ENCODE measurements at regions not wholly inside any gene's neighbourhood (a gene's known extent, or its start where the extent isn't known, plus 50 kb on each side); places are given as distances from the start of the nearest gene placed in this dataset.

GRCh38 chr9:107706701-107707427 is 217.3 kb upstream of the KLF4 start:
- TF ChIP-seq CTCF (IDR thresholded peaks at IDR 0.05; ENCODE audit: low read depth, low read length) (no peak), EZH2phosphoT487 (IDR thresholded peaks at IDR 0.05; ENCODE audit: low read depth) (no peak)
- H3K9me3 ChIP-seq (ENCODE audit: insufficient read depth, low read length): no peaks in the 10 kb centered on the region

DNA sequence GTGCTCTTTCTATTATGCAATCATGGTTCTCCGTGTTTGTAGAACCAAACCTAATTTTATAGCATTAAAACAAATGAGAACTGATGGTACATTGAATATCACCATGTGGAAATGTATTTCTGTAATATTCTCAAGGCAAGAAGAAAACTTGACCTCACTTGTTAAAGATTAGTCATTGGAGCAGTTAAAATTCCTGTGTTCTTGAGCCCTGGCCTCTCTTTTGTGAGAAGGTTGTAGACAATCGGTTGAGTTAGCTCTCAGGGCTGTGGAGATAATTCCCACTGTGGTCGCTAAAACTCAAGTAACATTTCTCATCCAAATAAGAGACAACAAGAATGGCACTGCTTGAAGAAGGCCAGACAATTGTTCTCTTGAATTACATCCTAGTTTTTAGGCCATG is 216.0 kb upstream of the KLF4 start:
- peaks cover 7% of the 10 kb centered on the region for H3K27me3 ChIP-seq (ENCODE audit: low read depth, low read length)

More at GRCh38 chr9:107706701-107707427, 217.3 kb upstream of the KLF4 start:
- Histone ChIP-seq H3K79me2 (ENCODE audit: low read length) (no peaks in the 10 kb centered on the region), H4K20me1 (ENCODE audit: insufficient read depth, low read length) (no peaks in the 10 kb centered on the region), H3K4me3 (ENCODE audit: low read length) (no peak overlapping the region), H3K9ac (ENCODE audit: low read length) (no peak overlapping the region), H2AFZ (ENCODE audit: low read depth, low read length) (no peak overlapping the region), H3K27me3 (ENCODE audit: low read depth, low read length) (peaks cover 7% of the 10 kb centered on the region), H3K27ac (ENCODE audit: low read length) (no peak overlapping the region), H3K36me3 (replicated peaks; ENCODE audit: low read depth, low read length) (no peaks in the 10 kb centered on the region), H3K4me1 (ENCODE audit: low read length) (no peaks in the 10 kb centered on the region), H3K4me2 (ENCODE audit: low read length) (no peak overlapping the region)

DNA sequence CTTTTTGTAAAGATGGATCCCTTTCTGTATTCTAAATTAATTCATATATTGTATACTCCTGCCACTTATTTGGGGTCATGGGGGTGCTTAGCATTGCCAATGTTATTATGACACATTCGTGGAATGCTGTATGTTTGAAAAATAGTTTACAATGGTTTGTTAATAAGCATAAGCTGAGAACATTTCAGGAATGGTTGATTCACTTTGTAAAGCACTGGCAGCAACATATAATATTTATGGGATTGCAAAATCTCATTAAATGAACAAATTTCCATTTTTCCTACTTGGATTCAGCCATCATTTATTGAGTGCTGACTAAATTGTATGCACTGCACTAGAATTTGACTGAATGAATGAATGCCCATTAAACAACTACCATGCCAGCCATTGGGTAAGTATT is 215.2 kb upstream of the KLF4 start:
- Histone ChIP-seq H3K27me3 (ENCODE audit: low read depth, low read length) (peaks cover 5% of the 10 kb centered on the region), H2AFZ (ENCODE audit: low read depth, low read length) (no peak overlapping the region)

More for the DNA sequence above, 216.0 kb upstream of the KLF4 start:
- Histone ChIP-seq H3K4me3 (ENCODE audit: low read length) (no peak overlapping the region), H3K9ac (ENCODE audit: low read length) (no peak overlapping the region), H4K20me1 (ENCODE audit: insufficient read depth, low read length) (no peaks in the 10 kb centered on the region), H3K9me3 (ENCODE audit: insufficient read depth, low read length) (no peaks in the 10 kb centered on the region), H3K27ac (ENCODE audit: low read length) (no peak overlapping the region), H3K36me3 (replicated peaks; ENCODE audit: low read depth, low read length) (no peaks in the 10 kb centered on the region), H3K79me2 (ENCODE audit: low read length) (no peaks in the 10 kb centered on the region), H3K4me2 (ENCODE audit: low read length) (no peak overlapping the region), H2AFZ (ENCODE audit: low read depth, low read length) (no peak overlapping the region), H3K4me1 (ENCODE audit: low read length) (no peaks in the 10 kb centered on the region)
- TF ChIP-seq CTCF (IDR thresholded peaks at IDR 0.05; ENCODE audit: low read depth, low read length) (no peak), EZH2phosphoT487 (IDR thresholded peaks at IDR 0.05; ENCODE audit: low read depth) (no peak)

DNA sequence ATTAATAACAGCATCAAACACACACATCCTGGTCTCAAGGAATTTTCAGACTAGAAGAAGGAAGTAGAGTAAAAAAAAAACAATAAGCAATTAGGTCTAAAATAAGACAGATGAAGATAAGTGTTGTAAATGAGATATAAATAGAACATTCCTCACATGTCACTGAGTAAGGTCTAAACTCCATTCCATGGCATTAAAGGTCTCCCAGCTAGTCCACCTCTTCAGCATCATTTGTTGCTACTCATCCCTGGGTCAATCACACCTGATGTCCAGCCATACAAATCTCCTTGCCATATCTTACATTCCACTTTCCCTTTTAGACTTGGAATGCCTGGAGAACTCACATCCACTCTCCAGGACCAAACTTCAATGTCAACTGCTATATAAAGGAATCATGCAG is 214.1 kb upstream of the KLF4 start:
- Histone ChIP-seq H2AFZ (ENCODE audit: low read depth, low read length) (no peak overlapping the region), H3K79me2 (ENCODE audit: low read length) (no peaks in the 10 kb centered on the region), H3K36me3 (replicated peaks; ENCODE audit: low read depth, low read length) (no peaks in the 10 kb centered on the region), H3K9ac (ENCODE audit: low read length) (no peak overlapping the region), H3K4me1 (ENCODE audit: low read length) (no peaks in the 10 kb centered on the region), H3K4me2 (ENCODE audit: low read length) (no peak overlapping the region), H4K20me1 (ENCODE audit: insufficient read depth, low read length) (no peaks in the 10 kb centered on the region), H3K27me3 (ENCODE audit: low read depth, low read length) (peaks cover 5% of the 10 kb centered on the region), H3K4me3 (ENCODE audit: low read length) (no peak overlapping the region), H3K9me3 (ENCODE audit: insufficient read depth, low read length) (no peaks in the 10 kb centered on the region), H3K27ac (ENCODE audit: low read length) (no peak overlapping the region)
- TF ChIP-seq EZH2phosphoT487 (IDR thresholded peaks at IDR 0.05; ENCODE audit: low read depth) (no peak), CTCF (IDR thresholded peaks at IDR 0.05; ENCODE audit: low read depth, low read length) (no peak)

More for the DNA sequence above, 215.2 kb upstream of the KLF4 start:
- Histone ChIP-seq H4K20me1 (ENCODE audit: insufficient read depth, low read length) (no peaks in the 10 kb centered on the region), H3K36me3 (replicated peaks; ENCODE audit: low read depth, low read length) (no peaks in the 10 kb centered on the region), H3K4me3 (ENCODE audit: low read length) (no peak overlapping the region), H3K79me2 (ENCODE audit: low read length) (no peaks in the 10 kb centered on the region), H3K9me3 (ENCODE audit: insufficient read depth, low read length) (no peaks in the 10 kb centered on the region), H3K4me2 (ENCODE audit: low read length) (no peak overlapping the region), H3K4me1 (ENCODE audit: low read length) (no peaks in the 10 kb centered on the region), H3K27ac (ENCODE audit: low read length) (no peak overlapping the region), H3K9ac (ENCODE audit: low read length) (no peak overlapping the region)
- TF ChIP-seq EZH2phosphoT487 (IDR thresholded peaks at IDR 0.05; ENCODE audit: low read depth): no peak
- TF ChIP-seq CTCF (IDR thresholded peaks at IDR 0.05; ENCODE audit: low read depth, low read length): no peak
